HG02943 (cell line): ENCODE measurements at regions not wholly inside any gene's neighbourhood (a gene's known extent, or its start where the extent isn't known, plus 50 kb on each side); places are given as distances from the start of the nearest gene placed in this dataset.
"Not testable (repeated sequence)": the region's sequence is repeated elsewhere in the genome, so short reads cannot be mapped to it uniquely, and the experiment has no call there.

Experiments used
- ATAC-seq: cut with Tn5 transposase; IDR thresholded peaks from one replicate; pipeline ENCODE4 v1.9.1; 2021; ENCODE audit warnings: mild to moderate bottlenecking, low read depth, moderate library complexity; ENCODE audit not compliant: unreplicated experiment

- no peak for ATAC-seq
These were observed 479.8 kb downstream of the ADRA2A start for GRCh38 chr10:111556666-111557065.

GRCh38 chr10:111558211-111558610, 481.4 kb downstream of the ADRA2A start:
- no peak for ATAC-seq

DNA sequence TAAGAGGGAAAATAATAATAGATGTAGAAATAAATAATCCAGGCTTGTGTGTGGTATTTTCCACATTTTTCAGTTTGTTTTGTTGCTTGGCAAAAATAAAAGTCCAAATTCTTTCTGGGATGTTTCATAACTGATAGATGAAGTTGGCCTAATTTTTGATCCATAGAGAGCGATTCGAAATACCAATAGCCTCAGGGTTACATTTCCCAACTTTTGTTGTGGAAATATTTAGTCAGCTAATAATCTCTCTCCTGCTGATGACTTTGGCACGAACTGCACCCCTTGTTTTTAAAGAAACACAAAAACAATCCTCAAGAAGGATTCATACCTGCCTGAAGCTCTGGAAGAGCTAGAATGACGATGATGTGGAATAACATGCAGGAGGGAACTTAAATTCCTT, 483.2 kb downstream of the ADRA2A start:
- no peak for ATAC-seq

- no peak for ATAC-seq
These were observed 484.3 kb downstream of the ADRA2A start for GRCh38 chr10:111561124-111561523.

DNA sequence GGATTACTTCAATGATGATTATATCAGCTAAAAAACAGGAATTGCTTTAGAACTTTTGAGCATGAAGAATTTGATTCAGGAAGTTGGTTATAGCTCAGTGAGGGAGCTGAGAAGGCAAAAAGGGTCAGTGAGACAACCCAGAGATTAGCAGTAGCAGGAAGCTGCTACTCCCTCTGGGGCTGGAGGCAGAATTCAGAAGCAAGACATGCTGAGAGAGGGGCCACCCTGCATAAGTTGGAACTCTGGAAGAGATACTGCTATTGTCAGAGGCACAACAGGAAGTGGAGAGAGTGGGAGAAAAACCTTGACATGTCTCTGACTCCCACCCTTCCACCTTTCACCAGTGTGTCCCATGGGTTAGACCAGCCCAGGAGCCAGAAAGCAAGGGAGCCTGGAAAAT, 488.7 kb downstream of the ADRA2A start:
- no peak for ATAC-seq

DNA sequence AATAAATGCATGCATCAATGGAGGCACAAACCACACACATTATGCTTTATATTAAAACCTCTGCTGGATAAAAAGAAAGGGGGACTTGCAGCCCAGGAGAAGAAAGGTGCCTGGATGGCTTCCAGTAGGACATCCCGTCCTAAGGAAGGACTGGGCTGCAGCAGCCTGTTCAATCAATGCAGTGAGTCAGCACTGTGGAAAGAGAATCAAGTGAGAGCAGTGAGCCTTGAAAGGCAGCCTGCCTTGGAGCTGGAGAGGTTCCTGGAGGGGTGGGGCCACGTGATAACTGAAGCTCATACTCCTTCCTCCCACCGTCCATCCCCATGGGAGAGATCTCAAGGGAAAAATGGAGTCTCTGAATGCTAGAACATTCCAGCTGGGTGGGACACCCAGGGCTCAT, 501.2 kb downstream of the ADRA2A start:
- no peak for ATAC-seq

GRCh38 chr10:111579473-111579872, 502.6 kb downstream of the ADRA2A start:
- ATAC-seq: no peak

- ATAC-seq: no peak
These were observed 513.9 kb downstream of the ADRA2A start for GRCh38 chr10:111590703-111591102.

DNA sequence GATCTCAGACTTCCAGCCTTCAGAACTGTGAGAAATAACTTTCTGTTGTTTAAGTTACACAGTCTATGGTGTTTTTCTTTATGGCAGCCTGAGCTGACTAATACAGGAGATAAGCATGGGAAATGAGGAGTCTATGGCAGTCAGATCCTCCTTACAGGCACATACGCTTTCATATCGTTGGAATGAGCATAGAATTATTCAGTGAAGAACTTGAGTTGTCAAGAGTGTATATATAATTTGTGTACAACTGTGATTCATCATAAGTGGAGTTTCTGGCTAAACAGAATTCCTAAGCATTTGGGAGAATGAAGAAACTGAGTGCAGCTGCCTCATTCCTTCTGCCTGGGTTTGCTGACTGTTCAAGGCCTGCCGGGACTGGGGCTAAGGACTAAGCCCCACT, 516.7 kb downstream of the ADRA2A start:
- no peak for ATAC-seq

DNA sequence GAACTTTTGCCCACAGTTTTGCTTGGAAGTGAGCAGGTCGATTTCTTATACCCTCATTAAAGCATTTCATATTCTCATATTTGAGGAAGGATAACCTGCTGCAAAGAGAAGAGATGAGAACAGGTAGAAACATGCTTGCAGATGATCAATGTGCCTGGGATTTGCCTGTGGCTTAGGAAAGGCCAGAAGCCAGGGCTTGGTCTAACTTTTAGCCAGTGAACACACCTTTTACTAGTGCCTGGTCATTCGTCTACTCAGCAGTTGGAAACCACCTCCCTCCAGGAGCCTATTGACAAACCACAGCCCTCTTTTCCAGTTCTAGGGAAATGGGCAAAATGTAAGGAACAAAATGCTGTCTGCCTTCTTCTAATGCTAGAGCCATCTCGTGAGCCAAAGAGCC, 518.3 kb downstream of the ADRA2A start:
- no peak for ATAC-seq

GRCh38 chr10:111598433-111599059, 521.7 kb downstream of the ADRA2A start:
- ATAC-seq: peak; percentile 84

GRCh38 chr10:111599943-111600342, 523.1 kb downstream of the ADRA2A start:
- no peak for ATAC-seq

DNA sequence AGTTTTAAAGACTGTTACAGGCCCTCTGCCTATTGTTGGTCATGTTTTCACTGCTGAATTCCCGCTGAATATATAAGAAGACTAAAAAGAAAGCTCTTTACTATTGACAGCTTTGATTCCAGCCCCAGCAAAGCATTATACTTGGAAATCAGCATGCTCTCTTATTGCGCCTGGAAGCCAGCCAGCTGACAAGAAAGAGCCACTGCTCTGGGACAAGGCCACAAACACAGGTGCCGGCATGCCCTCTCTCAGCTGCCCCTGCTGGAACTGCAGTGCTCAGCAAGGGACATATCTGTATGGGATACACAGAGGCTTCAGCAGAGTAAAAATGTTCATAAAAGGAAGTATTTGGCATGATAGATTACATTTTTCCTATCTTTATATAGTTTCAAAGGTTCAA, 523.9 kb downstream of the ADRA2A start:
- ATAC-seq: no peak

GRCh38 chr10:111612273-111612672, 535.4 kb downstream of the ADRA2A start:
- ATAC-seq: no peak

- no peak for ATAC-seq
These were observed 549.4 kb downstream of the GPAM start for GRCh38 chr10:111634191-111634590.

- ATAC-seq: no peak
These were observed 537.5 kb downstream of the GPAM start for GRCh38 chr10:111646021-111646420.

- no peak for ATAC-seq
These were observed 535.5 kb downstream of the GPAM start for GRCh38 chr10:111648046-111648445.

DNA sequence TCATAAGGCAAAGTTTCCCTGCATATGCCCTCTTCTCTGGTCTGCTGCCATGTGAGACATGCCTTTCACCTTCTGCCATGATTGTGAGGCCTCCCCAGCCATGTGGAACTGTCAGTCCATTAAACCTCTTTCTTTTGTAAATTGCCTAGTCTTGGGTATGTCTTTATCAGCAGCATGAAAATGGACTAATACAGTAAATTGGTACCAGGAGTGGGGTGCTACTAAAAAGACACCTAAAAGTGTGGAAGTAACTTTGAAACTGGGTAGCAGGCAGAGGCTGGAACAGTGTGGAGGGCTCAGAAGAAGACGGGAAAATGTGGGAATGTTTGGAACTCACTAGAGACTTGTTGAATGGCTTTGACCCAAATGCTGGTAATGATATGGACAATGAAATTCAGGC, 534.5 kb downstream of the GPAM start:
- not testable (repeated sequence) for ATAC-seq

DNA sequence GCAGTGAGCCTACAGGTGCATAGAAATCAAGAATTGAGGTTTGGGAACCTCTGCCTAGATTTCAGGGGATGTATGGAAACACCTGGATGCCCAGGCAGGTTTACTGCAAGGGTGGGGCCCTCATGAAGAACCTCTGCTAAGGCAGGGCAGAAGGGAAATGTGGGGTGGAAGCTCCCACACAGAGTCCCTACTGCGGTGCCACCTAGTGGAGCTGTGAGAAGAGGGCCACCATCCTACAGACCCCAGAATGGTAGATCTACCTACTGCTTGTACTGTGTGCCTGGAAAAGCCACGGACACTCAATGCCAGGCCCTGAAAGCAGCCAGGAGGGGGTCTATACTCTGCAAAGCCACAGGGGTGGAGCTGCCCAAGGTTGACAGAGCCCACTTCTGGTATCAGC, 533.5 kb downstream of the GPAM start:
- no peak for ATAC-seq

GRCh38 chr10:111656066-111656465, 527.5 kb downstream of the GPAM start:
- ATAC-seq: no peak

- no peak for ATAC-seq
These were observed 505.8 kb downstream of the GPAM start for GRCh38 chr10:111677759-111678158.

- ATAC-seq: no peak
These were observed 496.8 kb downstream of the GPAM start for GRCh38 chr10:111686796-111687195.

GRCh38 chr10:111698711-111699110, 484.9 kb downstream of the GPAM start:
- ATAC-seq: no peak
